SK-N-SH (cell line): ENCODE measurements at regions not wholly inside any gene's neighbourhood (a gene's known extent, or its start where the extent isn't known, plus 50 kb on each side); places are given as distances from the start of the nearest gene placed in this dataset.

Source experiments
- CTCF ChIP-seq: fragments of 200-600 bp; sonication (generic); IDR thresholded peaks from 2 replicates; pipeline ENCODE4 v1.6.1; 2017; ENCODE audit warnings: antibody characterized with exemption, mild to moderate bottlenecking, moderate library complexity
- POLR2AphosphoS5 ChIP-seq: IDR thresholded peaks from 2 replicates; pipeline ENCODE4 v1.6.1; 2012; ENCODE audit warnings: low read depth, low read length

- TF ChIP-seq CTCF (no peak), POLR2AphosphoS5 (no peak)
Measured at GRCh38 chr6:91242614-91242949, 655.7 kb upstream of the MAP3K7 start.
